ENCODE measurements at regions not wholly inside any gene's neighbourhood (a gene's known extent, or its start where the extent isn't known, plus 50 kb on each side); places are given as distances from the start of the nearest gene placed in this dataset.

GRCh38 chr6:159104163-159104925, 59.6 kb upstream of the TAGAP start (continued):
- TF ChIP-seq CHD7 (IDR thresholded peaks at IDR 0.05; ENCODE audit: insufficient replicate concordance, low read length) = no peak
- peak; percentile 40 for TF ChIP-seq ASH2L (IDR thresholded peaks at IDR 0.05; ENCODE audit: low read length)
- TF ChIP-seq JUN (IDR thresholded peaks at IDR 0.05; ENCODE audit: low read depth, low read length) = no peak
- peak; percentile 91 to 96 for TF ChIP-seq RAD21 (IDR thresholded peaks at IDR 0.05 in 1 of 2, conservative IDR thresholded peaks at IDR 0.05 in 1 of 2; ENCODE audit: low read depth in 2 of 2, low read length in 2 of 2)
- TF ChIP-seq CREB1 (IDR thresholded peaks at IDR 0.05) = 0 out of 2 replicates have a peak, but pooled peaks have one; percentile 11
- TF ChIP-seq FOSL1 (IDR thresholded peaks at IDR 0.05; ENCODE audit: insufficient read depth, low read depth, low read length) = no peak

Data from H1 (cell line).